Endothelial cell of umbilical vein (primary cell): ENCODE measurements at regions not wholly inside any gene's neighbourhood (a gene's known extent, or its start where the extent isn't known, plus 50 kb on each side); places are given as distances from the start of the nearest gene placed in this dataset.

ENCODE experiments used
- EZH2 ChIP-seq: IDR thresholded peaks from 2 replicates; pipeline ENCODE4 v1.6.1; 2012; ENCODE audit warnings: borderline replicate concordance, low read depth, mild to moderate bottlenecking, moderate library complexity, low read length, inconsistent platforms; ENCODE audit not compliant: severe bottlenecking
- POLR2A ChIP-seq: IDR thresholded peaks from 2 replicates; pipeline ENCODE4 v1.6.1; 2012; ENCODE audit warnings: low read depth, mild to moderate bottlenecking, control low read depth, low read length
- POLR2AphosphoS5 ChIP-seq: IDR thresholded peaks from 2 replicates; pipeline ENCODE4 v1.6.1; 2012; ENCODE audit warnings: low read depth, mild to moderate bottlenecking, control low read depth, low read length, moderate library complexity; ENCODE audit not compliant: insufficient read depth
- TF ChIP-seq, protein P1 (sequence below): IDR thresholded peaks from 2 replicates; pipeline ENCODE4 v1.6.1; 2011; ENCODE audit not compliant: insufficient read depth, insufficient read length
- TF ChIP-seq, protein P2 (sequence below), 2 donors: IDR thresholded peaks; 1 replicate in 1 of 2; 2 replicates in 1 of 2; pipeline ENCODE4 v1.5.1; 2011; ENCODE audit warnings: low read length in 2 of 2, mild to moderate bottlenecking in 2 of 2, moderate library complexity in 2 of 2, control low read depth in 1 of 2, inconsistent platforms in 1 of 2, low read depth in 1 of 2; ENCODE audit not compliant: insufficient read depth in 1 of 2; ENCODE audit errors: extremely low read depth in 1 of 2

DNA sequence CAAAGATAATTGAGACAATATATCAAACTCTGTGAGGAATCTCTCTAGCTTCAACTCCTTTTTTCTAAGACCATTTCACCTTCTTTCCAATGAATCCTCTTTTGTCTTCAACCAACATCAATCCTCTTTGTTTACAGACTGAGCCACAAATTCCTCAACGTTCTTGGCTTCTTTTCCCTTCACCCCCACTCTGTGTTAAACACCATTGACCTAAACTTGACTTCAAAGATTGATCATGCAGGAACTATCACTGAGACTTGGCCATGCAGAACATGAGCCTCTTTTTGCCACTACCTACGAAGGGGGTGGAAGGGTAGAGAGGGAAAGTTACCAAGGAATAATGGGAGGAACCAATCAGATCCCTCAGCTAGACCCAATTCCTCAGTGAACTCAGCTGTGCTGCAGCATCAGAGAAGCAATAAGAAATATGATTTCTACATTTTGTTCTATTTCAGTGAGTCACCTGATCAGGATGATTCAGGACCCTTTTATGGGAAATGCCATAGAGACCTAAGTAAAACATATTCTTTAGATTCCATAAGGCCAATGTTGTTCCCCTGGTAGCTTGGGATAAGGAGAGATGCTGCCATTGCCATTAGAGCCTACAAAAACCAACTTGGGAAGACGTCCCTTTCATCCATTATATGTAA lies 187.7 kb upstream of the RGMB start:
- TF ChIP-seq, protein P1, sequence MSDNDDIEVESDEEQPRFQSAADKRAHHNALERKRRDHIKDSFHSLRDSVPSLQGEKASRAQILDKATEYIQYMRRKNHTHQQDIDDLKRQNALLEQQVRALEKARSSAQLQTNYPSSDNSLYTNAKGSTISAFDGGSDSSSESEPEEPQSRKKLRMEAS = no peak
- TF ChIP-seq, protein P2, sequence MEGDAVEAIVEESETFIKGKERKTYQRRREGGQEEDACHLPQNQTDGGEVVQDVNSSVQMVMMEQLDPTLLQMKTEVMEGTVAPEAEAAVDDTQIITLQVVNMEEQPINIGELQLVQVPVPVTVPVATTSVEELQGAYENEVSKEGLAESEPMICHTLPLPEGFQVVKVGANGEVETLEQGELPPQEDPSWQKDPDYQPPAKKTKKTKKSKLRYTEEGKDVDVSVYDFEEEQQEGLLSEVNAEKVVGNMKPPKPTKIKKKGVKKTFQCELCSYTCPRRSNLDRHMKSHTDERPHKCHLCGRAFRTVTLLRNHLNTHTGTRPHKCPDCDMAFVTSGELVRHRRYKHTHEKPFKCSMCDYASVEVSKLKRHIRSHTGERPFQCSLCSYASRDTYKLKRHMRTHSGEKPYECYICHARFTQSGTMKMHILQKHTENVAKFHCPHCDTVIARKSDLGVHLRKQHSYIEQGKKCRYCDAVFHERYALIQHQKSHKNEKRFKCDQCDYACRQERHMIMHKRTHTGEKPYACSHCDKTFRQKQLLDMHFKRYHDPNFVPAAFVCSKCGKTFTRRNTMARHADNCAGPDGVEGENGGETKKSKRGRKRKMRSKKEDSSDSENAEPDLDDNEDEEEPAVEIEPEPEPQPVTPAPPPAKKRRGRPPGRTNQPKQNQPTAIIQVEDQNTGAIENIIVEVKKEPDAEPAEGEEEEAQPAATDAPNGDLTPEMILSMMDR (IDR thresholded peaks at IDR 0.05; ENCODE audit: extremely low read depth in 1 of 2, insufficient read depth in 1 of 2, low read depth in 1 of 2, low read length in 2 of 2) = no peak
- TF ChIP-seq EZH2 (no peak), POLR2AphosphoS5 (no peak), POLR2A (no peak)
